Astrocyte of the cerebellum (primary cell): ENCODE measurements at regions not wholly inside any gene's neighbourhood (a gene's known extent, or its start where the extent isn't known, plus 50 kb on each side); places are given as distances from the start of the nearest gene placed in this dataset.
"Not testable (repeated sequence)": the region's sequence is repeated elsewhere in the genome, so short reads cannot be mapped to it uniquely, and the experiment has no call there.

Source experiments
- DNase-seq: peaks from one replicate; pipeline ENCODE4 v3.0.0-alpha.2; 2011; ENCODE audit warnings: low read depth
- H3K4me3 ChIP-seq: 2 replicates; pipeline ENCODE4 v1.5.1; 2011; ENCODE audit warnings: mild to moderate bottlenecking, low read depth, low read length, moderate library complexity
- CTCF ChIP-seq: IDR thresholded peaks from 2 replicates; pipeline ENCODE4 v1.5.1; 2012; ENCODE audit warnings: low read length, low read depth, moderate library complexity, mild to moderate bottlenecking; ENCODE audit errors: missing control alignments
- in situ Hi-C: cut with HindIII; loops from 2 replicates; pipeline ENCODE4 v1.10.0; 2017; ENCODE audit warnings: low sequenced_read_pairs

GRCh38 chr9:119689879-119690278 lies 320.6 kb upstream of the BRINP1 start:
- H3K4me3 ChIP-seq = no peak overlapping the region
- TF ChIP-seq CTCF = no peak
- no peak for DNase-seq
- in situ Hi-C loops = no loop called here

GRCh38 chr9:119688547-119688946 lies 319.3 kb upstream of the BRINP1 start:
- in situ Hi-C loops = no loop called here
- TF ChIP-seq CTCF = no peak

GRCh38 chr9:119677811-119678505 lies 308.7 kb upstream of the BRINP1 start:
- H3K4me3 ChIP-seq = no peak overlapping the region
- in situ Hi-C loops = no loop called here
- DNase-seq = no peak
- TF ChIP-seq CTCF = no peak

More at GRCh38 chr9:119688547-119688946, 319.3 kb upstream of the BRINP1 start:
- no peak overlapping the region for H3K4me3 ChIP-seq
- DNase-seq = no peak

GRCh38 chr9:119675951-119676350 lies 306.7 kb upstream of the BRINP1 start:
- H3K4me3 ChIP-seq = no peak overlapping the region
- in situ Hi-C loops = no loop called here
- no peak for DNase-seq
- no peak for TF ChIP-seq CTCF

GRCh38 chr9:119672763-119673162 lies 303.5 kb upstream of the BRINP1 start:
- in situ Hi-C loops, H3K4me3 ChIP-seq, DNase-seq: not testable (repeated sequence)

- H3K4me3 ChIP-seq = no peak overlapping the region
- in situ Hi-C loops = no loop called here
- DNase-seq = no peak
- TF ChIP-seq CTCF = no peak
Measured at GRCh38 chr9:119667916-119668315, 298.7 kb upstream of the BRINP1 start.

- DNase-seq = no peak
- no peak overlapping the region for H3K4me3 ChIP-seq
- in situ Hi-C loops = no loop called here
- TF ChIP-seq CTCF = no peak
Measured at GRCh38 chr9:119667163-119667562, 297.9 kb upstream of the BRINP1 start.
